Medulla oblongata (tissue), 1 donor: ENCODE measurements at regions not wholly inside any gene's neighbourhood (a gene's known extent, or its start where the extent isn't known, plus 50 kb on each side); places are given as distances from the start of the nearest gene placed in this dataset.
"Not testable (repeated sequence)": the region's sequence is repeated elsewhere in the genome, so short reads cannot be mapped to it uniquely, and the experiment has no call there.

Experiments used
- DNase-seq: peaks from one replicate; pipeline ENCODE4 v3.0.0-alpha.2; 2015; ENCODE audit errors: extremely low spot score

DNA sequence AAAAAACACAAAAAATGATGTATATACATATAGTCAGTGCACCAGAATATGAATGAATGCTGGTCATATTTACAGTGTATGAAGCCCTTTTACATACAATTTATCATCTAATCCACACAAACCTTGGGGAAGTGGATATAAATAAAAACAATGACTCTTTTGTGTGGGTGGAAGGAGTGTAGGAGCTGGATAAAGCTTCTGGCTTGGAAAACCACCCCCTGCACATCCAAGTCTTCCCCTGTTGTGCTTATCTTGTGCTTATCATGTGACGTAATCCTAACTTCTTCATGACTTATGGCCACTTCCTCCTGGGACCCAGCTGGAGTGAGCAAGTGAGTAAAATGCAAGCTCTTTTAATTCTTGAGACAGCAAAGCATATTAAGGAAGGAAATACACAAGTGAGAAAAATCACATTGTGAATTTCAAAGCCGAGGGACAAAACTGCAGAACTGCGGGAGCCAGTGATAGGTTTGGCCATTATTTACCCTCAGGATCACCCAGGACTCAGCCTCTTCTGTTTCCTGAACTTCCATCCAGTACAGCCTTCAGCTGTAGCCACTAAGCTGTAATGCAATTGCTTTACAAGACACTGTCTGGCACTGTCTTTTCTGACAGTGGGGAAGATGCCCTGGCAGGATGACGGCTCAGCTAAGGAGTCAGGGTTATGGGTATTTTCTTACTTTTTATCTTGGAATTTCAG, 104.0 kb upstream of the PPM1J start:
- peak; percentile 73 for DNase-seq

- DNase-seq = no peak
Measured at GRCh38 chr1:112817555-112818373, 102.6 kb upstream of the PPM1J start.

GRCh38 chr1:112815376-112815775, 100.2 kb upstream of the PPM1J start:
- DNase-seq = no peak

DNA sequence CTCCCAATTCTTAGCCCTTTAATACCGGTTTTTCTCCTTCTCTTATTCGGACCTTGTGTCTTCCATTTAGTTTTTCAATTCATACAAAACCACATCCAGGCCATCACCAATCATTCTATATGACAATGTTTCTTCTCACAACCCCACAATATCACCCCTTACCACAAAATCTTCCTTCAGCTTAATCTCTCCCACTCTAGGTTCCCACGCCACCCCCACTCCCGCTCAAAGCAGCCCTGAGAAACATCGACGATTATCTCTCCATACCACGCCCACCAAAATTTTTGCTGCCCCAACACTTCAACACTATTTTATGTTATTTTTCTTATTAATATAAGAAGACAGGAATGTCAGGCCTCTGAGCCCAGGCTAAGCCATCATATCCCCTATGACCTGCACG, 99.5 kb upstream of the PPM1J start:
- not testable (repeated sequence) for DNase-seq

DNA sequence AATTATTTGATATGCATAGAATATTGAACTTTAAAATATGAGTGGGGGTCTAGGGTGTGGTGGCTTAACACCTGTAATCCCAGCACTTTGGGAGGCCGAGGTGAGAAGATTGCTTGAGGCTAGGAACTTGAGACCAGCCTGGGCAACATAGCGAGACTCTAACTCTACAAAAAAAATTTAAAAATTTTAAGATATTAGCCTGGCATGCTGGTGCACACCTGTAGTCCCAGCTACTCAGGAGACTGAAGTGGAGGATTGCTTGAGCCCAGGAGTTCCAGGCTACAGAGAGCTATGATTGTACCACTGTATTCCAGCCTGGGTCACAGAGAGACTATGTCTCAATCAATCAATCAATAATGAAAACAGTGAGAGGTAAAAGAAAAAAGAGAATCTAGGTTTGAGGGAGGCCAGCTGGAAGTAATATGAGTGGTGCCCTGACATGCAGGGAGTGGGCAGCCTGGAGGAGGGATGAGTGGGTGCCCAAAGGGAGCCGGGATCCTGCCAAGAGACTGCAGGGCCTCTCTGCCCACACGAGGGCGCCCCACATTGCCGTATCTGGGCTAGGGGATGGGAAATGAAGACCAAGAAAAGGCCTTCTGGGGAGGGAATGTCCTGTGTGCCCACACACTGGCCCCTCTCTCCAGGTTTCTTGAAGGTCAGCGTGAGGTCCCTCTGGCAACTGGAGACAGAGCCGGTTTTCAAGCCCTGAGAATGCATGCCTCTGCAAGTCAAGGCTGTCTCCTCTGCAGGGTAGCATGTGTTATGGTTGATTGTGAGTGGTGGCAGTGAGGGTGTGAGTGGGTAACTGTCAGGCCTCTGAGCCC, 93.9 kb upstream of the PPM1J start:
- peak; percentile 88 for DNase-seq

- DNase-seq = no peak
Measured at GRCh38 chr1:112807999-112808398, 92.9 kb upstream of the PPM1J start.

GRCh38 chr1:112807117-112807516, 92.0 kb upstream of the PPM1J start:
- DNase-seq = no peak

DNA sequence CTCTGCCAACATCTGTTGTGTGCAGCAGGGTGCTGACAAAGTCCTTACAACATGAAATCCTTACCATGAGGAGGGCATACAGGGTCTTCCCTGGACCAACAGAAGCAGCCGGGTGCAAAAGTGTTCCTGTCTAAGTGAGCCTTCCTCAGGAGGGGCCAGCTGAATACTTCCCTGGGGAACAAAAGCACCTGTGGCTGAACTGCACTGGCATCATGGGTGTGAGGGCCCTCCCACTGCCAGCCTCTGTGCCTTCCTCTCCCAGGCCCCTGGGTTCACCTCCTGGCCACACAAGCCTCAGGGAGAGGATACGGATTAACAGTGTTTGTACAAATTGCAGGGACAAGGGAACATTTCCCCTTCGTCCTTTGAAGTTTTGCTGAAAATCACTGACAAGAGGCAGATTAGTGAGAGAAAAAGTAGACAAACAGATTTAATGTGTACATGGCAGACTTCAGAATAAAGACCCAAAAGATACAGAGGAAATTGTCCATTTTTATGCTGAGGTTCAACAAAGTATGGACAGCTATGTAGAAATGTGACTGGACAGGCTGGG, 91.0 kb upstream of the PPM1J start:
- no peak for DNase-seq

GRCh38 chr1:112805155-112805853, 90.2 kb upstream of the PPM1J start:
- DNase-seq = no peak

DNA sequence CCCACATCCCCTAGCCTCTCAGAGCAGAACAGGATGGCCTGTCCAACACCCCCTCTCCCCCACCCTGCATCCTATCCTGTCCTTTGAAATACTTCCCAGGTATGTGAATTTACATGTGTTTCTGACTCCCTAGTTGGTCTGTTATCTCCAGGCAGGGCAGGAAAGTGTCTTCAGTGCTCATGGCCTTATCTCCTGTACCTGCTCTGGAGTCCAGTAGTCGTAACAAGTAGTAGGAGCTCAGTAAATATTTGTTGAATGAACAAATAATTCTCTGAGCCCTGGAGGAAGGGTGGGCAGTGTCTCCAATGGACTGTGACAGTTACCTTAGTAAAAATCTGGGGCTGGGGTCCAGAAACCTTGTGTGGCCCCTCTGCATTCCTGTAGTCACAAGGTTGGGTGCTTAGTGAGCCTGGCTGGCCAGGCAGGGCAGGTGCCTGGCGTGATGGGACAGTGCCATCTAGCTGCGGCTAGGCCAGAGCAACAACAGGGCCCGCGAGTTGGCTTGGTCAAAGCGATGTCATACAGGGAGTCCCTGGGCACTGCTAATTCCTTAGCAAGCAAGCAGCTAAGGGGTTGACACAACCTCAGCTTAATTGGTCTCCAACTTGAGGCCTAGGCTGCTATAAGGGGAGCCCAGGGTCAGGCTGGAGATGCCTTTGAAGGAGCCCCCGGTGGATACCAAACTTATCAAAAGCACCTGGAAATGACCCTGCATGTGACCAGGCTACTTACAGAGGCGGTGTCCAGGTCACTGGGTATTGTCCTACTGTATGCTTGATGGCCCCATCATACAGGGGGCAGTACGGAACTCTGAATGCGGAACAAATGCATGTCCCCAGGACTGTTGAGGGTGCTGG, 89.0 kb upstream of the PPM1J start:
- peak; percentile 88 for DNase-seq

DNA sequence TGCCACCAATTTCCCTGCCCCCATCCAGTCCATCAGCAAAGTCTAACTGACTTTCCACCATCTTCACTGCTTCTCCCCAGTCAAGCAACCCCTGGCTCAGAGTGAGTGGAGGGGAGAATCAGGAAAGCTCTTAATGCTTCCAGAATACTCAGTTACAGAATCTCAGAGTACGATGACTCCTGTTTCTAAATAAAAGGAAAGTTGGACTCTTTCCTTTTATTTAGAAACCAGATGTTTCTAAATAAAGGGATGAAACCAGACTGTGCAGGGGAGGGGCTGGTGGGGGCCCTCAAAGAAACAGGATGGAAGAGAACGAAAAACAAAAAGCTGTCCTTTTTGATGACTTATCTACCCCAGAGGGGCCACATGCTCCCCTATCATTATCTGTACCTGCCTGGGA, 85.2 kb upstream of the PPM1J start:
- no peak for DNase-seq

DNA sequence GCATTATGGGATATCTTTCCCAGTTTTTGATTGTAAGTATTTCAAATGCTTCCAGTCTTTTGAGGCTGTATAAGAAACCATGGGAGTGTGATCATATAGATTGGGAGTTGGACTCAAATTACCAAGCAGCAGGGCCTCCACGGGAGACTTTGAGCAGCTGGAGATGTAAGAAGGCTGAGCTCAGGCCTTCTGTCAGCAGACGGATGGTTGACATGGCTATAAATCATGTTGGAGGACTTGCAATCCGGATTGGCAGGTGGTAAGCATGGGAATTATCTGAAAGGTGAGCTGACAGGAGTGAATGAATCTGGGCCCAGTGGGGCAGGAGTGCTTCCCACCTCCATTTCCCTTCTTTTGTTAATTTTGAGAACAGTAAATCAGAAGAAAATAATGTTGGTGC, 83.2 kb upstream of the PPM1J start:
- DNase-seq = no peak

GRCh38 chr1:112797224-112797623, 82.1 kb upstream of the PPM1J start:
- DNase-seq = no peak

- no peak for DNase-seq
Measured at GRCh38 chr1:112794654-112795239, 79.6 kb upstream of the PPM1J start.

DNA sequence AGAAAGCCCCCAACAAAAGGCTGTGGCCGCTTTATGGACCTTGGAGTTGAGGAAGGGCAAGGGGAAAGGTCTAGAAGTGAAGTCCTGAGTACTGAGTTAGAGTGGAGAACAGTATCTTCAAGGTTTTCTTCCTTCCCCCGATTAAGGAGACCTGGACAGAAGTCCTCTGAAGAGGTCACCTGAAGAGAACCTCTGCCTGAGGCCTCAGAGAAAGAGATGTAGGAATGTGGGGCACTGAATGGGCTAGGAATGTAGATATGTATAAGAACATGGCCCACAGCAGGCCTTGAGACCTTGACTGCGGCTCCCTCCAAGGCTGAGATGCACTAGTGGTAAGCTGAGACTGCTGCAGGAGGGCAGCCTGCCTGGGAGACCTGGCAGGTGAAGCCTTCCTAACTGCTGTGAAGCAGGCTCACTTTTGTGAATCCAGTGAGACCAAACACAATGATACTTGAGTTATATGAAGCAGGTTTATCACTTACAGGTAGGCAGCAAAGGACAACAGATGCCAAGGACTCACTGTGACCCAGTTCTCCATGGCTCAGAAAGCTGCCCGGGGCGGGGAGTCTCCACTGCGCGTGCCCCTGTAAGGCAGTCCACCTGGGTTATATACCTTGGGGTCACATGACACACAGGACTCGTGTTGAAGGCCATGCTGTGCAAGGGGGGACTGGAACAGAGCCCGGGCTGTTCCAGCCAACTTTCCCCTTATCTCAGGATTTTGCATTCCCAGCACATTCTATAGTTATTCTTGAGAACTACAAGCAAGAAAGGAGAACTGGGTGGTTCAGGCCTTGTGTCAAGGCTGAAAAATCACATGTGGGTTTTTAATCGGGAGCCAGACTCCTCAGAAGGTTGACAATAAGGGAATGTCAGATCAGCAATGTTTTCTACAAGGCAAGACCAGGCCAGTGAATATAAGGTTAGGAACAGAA, 78.8 kb upstream of the PPM1J start:
- no peak for DNase-seq

- no peak for DNase-seq
Measured at GRCh38 chr1:112791723-112792104, 76.6 kb upstream of the PPM1J start.

DNA sequence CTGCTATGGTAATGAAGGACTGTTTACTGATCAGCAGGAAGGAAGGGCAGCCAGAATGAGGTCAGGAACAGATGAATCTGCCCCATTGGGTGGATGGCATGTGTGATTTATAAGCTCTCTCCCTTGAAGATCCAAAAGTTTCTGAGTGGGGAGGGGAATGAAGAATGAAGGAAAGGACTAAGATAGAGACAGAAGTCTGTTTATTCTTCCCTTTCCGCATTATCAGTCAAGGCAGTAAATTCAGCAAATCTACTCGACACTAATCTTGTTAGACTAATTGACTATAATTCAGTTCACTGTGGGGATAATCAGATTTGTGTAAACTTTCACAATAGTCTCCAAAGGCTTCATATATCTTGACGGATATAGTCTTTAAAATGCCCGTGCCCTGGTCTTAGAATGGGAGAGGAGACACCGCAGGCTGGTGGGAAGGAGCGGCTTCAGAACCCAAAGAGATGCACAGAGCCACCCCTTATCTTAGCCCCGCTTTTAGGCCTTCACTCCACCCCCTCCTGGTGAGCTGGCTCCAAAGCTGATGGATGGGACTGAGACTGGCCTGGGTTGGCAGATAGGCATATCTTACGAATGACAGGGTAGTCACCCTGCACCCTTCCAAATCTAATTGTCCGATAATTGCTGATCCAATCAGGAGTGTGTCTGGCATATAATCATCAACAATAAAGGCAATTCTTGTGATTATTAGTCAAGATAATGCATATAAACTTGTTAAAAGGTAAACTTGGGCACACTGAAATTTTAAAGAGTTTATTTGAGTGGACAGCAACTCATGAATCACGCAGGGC, 76.0 kb upstream of the PPM1J start:
- DNase-seq = no peak

DNA sequence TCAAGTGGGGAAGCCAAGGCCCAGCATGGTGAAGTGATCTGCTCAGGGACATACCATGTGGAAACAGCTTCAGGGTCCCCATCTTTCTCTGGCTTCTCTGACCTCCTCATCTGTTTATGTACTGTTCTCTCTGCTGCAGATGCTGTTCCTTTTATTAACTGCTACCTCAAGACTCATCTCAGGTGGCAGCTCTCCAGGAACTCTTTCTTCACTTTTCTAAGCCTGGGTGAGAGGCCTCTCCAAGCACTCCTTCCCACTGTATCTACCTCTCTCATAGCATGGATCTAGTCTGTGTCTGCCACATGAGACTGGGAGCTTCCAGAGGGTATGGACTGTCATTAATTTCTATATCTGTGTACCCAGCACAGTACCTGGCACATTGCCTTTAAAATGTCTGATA, 73.4 kb upstream of the PPM1J start:
- DNase-seq = no peak
